Neural cell (in vitro differentiated cells): ENCODE measurements at regions not wholly inside any gene's neighbourhood (a gene's known extent, or its start where the extent isn't known, plus 50 kb on each side); places are given as distances from the start of the nearest gene placed in this dataset.

Source experiments
- CTCF ChIP-seq: fragments of 450-650 bp; IDR thresholded peaks from 2 replicates; pipeline ENCODE4 v1.5.1; 2014; ENCODE audit warnings: antibody characterized with exemption, mild to moderate bottlenecking, moderate library complexity; ENCODE audit not compliant: poor library complexity, severe bottlenecking
- EP300 ChIP-seq: fragments of 450-650 bp; conservative IDR thresholded peaks from 2 replicates; pipeline ENCODE4 v1.6.1; 2014; ENCODE audit warnings: antibody characterized with exemption, mild to moderate bottlenecking, moderate library complexity; ENCODE audit not compliant: poor library complexity, severe bottlenecking
- EZH2 ChIP-seq: fragments of 200-600, 300-800 bp; shearing (Covaris generic), sonication (generic); IDR thresholded peaks from 2 replicates; pipeline ENCODE4 v1.6.1; 2014; ENCODE audit warnings: antibody characterized with exemption, low read length, borderline replicate concordance, mild to moderate bottlenecking; ENCODE audit not compliant: insufficient read depth, poor library complexity, severe bottlenecking
- MXI1 ChIP-seq: fragments of 450-650 bp; conservative IDR thresholded peaks from 2 replicates; pipeline ENCODE4 v1.6.1; 2014; ENCODE audit warnings: antibody characterized with exemption, mild to moderate bottlenecking; ENCODE audit not compliant: poor library complexity, severe bottlenecking
- POLR2AphosphoS5 ChIP-seq: IDR thresholded peaks from 2 replicates; pipeline ENCODE4 v1.6.1; 2012
- REST ChIP-seq: IDR thresholded peaks from 2 replicates; pipeline ENCODE4 v1.6.1; 2012; ENCODE audit warnings: borderline replicate concordance
- TAF1 ChIP-seq: IDR thresholded peaks from 2 replicates; pipeline ENCODE4 v1.6.1; 2012; ENCODE audit warnings: low read depth

GRCh38 chr5:110362261-110362660 is 364.2 kb downstream of the TMEM232 start:
- TF ChIP-seq EZH2 (no peak), MXI1 (no peak), CTCF (no peak), POLR2AphosphoS5 (no peak), EP300 (no peak), REST (no peak), TAF1 (no peak)
